GM13977 (cell line): ENCODE measurements at regions not wholly inside any gene's neighbourhood (a gene's known extent, or its start where the extent isn't known, plus 50 kb on each side); places are given as distances from the start of the nearest gene placed in this dataset.

Experiments
- DNase-seq: peaks from one replicate; pipeline ENCODE4 v3.0.0; 2012; ENCODE audit warnings: low spot score
- in situ Hi-C: fragments of 300-500 bp; cut with MboI; formaldehyde crosslinking; loops from one replicate; pipeline ENCODE4 v1.12.0; 2022; ENCODE audit warnings: low sequenced_read_pairs, low pct_unique_long_range_greater_than_20kb, mixed read lengths, inconsistent platforms; ENCODE audit not compliant: unreplicated experiment
- TF ChIP-seq, protein P1 (sequence below): IDR thresholded peaks from 2 replicates; pipeline ENCODE4 v1.5.1; 2012; ENCODE audit warnings: mild to moderate bottlenecking, control low read depth; ENCODE audit not compliant: insufficient read depth; ENCODE audit errors: extremely low read depth, missing control alignments

- TF ChIP-seq, protein P1, sequence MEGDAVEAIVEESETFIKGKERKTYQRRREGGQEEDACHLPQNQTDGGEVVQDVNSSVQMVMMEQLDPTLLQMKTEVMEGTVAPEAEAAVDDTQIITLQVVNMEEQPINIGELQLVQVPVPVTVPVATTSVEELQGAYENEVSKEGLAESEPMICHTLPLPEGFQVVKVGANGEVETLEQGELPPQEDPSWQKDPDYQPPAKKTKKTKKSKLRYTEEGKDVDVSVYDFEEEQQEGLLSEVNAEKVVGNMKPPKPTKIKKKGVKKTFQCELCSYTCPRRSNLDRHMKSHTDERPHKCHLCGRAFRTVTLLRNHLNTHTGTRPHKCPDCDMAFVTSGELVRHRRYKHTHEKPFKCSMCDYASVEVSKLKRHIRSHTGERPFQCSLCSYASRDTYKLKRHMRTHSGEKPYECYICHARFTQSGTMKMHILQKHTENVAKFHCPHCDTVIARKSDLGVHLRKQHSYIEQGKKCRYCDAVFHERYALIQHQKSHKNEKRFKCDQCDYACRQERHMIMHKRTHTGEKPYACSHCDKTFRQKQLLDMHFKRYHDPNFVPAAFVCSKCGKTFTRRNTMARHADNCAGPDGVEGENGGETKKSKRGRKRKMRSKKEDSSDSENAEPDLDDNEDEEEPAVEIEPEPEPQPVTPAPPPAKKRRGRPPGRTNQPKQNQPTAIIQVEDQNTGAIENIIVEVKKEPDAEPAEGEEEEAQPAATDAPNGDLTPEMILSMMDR: no peak
- DNase-seq: no peak
- in situ Hi-C loops: no loop called here
These were observed 338.1 kb downstream of the GPAT3 start for GRCh38 chr4:83873996-83874395.

DNA sequence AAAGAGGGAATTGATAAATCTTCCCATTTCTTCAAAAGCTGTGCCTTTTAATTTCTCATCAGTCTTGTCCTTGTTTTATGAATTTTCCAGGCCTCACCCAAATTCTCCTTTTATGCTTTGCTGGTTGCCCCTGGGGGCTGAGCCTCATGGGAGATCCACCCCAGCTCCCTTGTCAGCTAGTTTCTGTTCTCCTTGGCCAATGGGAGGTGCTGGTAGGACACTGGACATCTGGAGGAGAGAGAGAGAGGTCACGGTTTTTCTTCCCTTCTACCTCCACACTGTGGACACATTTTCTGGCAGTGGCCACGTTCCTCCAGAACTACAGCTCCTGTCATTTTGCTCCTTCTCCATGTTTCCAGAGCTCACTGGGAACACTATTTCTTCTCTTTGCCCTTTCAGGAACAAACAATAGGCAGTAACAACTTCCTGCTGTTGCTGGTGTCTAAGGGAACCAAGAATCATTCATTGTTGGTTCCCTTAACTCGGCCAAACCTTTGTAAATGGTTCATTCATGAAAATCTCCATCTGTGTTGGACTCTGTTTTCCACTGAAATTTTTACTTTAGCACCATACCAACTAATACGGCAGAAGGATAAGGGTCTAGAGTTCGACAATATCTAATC, 334.5 kb downstream of the GPAT3 start:
- in situ Hi-C loops: no loop called here
- TF ChIP-seq, protein P1: no peak

DNA sequence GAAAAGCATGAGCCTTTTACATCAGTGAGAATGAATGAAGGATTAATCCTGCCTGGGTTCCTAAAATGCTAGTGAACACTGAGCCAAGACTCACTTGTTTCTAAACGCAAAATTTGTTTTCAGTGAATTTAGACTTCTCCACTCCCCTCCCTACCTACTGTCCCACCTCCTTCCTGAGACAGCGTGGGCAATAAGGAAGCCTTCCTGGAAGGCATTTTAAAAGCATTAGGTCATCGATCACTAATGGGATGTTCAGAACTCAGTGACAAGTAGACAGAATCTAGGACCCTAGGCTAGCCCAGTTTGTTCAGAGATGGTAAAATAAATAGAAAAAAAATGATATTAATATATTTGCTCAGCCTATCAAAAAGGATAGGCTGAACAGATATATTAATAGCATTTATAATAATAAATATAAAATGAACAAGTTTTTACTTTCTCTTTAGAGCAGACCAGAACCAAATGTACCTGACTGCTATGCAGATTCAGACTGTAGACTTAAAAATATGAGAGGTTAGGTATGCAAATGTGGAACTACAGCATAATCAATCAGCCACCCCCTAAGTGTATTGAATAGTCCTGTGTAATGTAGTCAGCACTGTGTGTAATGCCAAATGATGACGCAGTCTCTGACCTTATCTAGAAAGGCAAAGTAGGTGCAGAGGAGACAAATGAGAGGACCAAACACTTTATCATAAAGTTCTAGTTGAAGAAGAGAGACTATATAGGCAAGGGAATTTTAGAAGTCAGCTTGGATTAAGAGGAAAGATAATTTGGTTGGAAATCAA, 331.1 kb downstream of the GPAT3 start:
- no peak for DNase-seq
- in situ Hi-C loops: no loop called here
- TF ChIP-seq, protein P1: no peak

More for the DNA sequence above, 334.5 kb downstream of the GPAT3 start:
- DNase-seq: no peak

GRCh38 chr4:83865417-83866150, 329.7 kb downstream of the GPAT3 start:
- in situ Hi-C loops: no loop called here
- DNase-seq: no peak
- TF ChIP-seq, protein P1: no peak

GRCh38 chr4:83864097-83864817, 328.3 kb downstream of the GPAT3 start:
- TF ChIP-seq, protein P1: no peak

GRCh38 chr4:83862471-83862870, 326.6 kb downstream of the GPAT3 start:
- TF ChIP-seq, protein P1: no peak
- no peak for DNase-seq
- in situ Hi-C loops: no loop called here

More at GRCh38 chr4:83864097-83864817, 328.3 kb downstream of the GPAT3 start:
- in situ Hi-C loops: no loop called here
- DNase-seq: no peak
